HL-60/S4 treated with phorbol 12-myristate 13-acetate at 8.2 ng/mL for 4 days and 3 days (cell line): ENCODE measurements at regions not wholly inside any gene's neighbourhood (a gene's known extent, or its start where the extent isn't known, plus 50 kb on each side); places are given as distances from the start of the nearest gene placed in this dataset.

Source experiments
- in situ Hi-C: fragments of 300-500 bp; cut with MboI; formaldehyde crosslinking; loops from 2 replicates; pipeline ENCODE4 v1.15.0; 2022; ENCODE audit warnings: low sequenced_read_pairs

- in situ Hi-C loops, result loop anchor here (25.0 kb wide), 1 partner anchor 1608 kb away; no protein-coding TSS in a partner anchor
These were observed 77.6 kb downstream of the HHIPL2 start for GRCh38 chr1:222470252-222470805.

DNA sequence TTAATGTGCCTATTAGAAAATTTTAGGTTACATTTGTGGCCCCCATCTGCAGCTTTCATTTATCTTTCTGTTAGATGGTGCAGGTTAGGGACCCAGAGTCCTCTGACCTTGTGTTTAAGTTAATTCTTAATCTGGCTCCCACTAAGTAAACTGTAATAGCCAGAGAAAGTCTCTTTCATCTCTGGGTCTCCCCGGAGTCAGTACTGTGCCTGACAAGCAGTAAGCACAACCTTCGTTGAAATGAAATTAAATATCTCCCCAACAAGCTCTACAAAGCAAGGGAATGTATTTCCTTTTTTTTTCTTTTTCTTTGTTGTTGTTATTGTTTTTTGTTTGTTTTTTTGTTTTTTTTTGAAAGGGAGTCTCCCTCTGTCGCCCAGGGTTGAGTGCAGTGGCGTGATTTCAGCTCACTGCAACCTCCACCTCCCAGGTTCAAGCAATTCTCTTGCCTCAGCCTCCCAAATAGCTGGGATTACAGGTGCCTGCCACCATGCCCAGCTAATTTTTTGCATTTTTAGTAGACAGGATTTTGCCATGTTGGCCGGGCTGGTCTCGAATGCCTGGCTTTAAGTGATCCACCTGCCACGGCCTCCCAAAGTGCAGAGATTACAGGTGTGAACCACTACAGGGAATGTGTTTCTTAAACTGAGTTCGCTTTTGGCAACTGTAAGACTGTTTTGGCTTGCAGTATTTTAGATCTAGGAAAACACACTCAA, 81.6 kb downstream of the HHIPL2 start:
- in situ Hi-C loops, result loop anchor here (10.0 to 25.0 kb wide), 2 partner anchors 168 to 1604 kb away; no protein-coding TSS in a partner anchor

DNA sequence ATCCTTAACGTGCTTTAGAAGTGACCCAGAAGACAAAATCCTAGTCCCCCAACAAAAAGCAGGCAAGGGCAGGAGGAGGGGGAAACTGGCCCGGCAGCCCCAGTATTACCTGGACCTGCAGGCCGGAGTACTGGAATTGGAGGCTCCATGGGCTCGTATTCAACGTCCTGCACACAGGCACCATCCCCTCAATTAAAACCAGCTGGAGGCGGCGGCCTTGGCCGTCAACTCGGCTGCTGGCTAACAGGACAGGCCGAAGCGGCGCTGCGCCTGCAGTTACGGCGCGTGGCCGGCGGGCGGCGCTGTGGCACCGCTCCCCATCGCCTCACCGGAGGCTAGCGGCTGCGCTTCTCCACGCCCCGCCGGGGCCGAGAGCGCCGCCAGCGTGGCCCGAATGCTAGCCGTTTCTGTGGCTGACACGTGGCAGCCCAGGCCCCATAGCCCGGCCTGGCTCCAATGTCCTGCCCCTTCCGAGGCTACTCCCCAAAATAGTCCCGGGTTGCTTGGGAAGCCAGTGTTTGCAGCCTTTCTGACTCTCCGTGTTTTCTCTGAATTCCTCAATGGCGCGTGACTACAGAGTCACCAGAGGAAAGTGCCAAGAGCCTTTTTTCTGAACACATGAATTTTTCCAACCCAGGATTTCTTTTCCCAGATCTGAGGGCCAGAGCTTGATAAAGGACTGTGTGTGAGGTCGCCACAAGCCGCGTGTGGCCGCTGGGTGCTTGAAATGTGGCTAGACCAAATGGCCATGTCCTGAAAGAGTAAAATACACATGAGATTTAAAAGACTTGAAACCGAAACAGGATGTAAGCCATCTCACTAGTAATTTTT, 82.5 kb downstream of the HHIPL2 start:
- in situ Hi-C loops, result loop anchor here (10.0 to 25.0 kb wide), 2 partner anchors 169 to 1603 kb away; no protein-coding TSS in a partner anchor

DNA sequence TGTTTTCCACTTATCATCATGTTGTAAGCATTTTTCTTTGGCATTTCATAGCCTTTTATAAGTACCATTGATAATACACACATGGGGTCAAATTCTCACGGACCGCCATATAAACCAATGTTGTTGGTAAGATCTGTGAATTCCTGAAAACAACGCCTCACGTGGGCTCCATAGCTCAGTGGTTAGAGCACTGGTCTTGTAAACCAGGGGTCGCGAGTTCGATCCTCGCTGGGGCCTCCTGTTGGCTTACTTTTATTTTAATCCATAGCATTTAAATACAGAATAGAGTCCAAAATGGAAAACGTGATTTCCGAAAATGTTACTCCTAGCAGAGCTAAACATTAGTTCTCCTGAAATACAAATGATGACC, 83.1 kb downstream of the HHIPL2 start:
- in situ Hi-C loops, result loop anchor here (10.0 to 25.0 kb wide), 2 partner anchors 170 to 1603 kb away; no protein-coding TSS in a partner anchor

DNA sequence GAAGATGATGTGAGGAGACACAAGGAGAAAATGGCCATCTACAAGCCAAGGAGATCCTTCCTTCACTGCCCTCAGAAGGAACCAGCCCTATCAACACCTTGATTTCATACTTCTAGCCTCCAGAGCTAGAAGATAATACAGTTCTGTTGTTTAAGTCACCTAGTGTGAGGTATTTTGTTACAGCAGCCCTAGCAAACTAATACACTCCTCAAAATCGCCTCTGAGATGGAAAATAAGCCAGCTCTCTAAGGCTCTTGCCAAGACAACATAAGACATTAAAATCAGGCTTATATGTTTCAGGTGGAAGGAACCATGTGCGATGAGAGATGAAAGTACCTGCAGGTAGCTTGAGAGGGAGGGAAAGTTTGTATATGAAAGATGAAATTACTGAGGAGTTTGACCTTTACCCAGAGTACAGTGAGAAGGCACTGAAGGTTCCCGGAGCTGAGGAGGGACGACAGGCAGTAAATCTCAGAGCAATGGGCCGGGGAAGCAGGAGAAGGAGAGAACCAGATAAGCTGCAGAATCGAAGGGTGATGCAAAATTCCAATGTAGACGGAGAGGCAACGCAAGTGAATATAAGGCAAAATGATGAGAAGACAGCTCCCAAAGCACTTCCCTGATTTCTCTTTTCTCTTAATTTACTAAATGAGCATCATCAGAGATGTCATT, 84.7 kb downstream of the HHIPL2 start:
- in situ Hi-C loops, result loop anchor here (10.0 to 25.0 kb wide), 2 partner anchors 172 to 1601 kb away; no protein-coding TSS in a partner anchor

- in situ Hi-C loops, result loop anchor here (10.0 to 25.0 kb wide), 2 partner anchors 172 to 1600 kb away; no protein-coding TSS in a partner anchor
These were observed 85.3 kb downstream of the HHIPL2 start for GRCh38 chr1:222462601-222463000.

GRCh38 chr1:222461941-222462340, 86.0 kb downstream of the HHIPL2 start:
- in situ Hi-C loops, result loop anchor here (10.0 to 25.0 kb wide), 2 partner anchors 173 to 1600 kb away; no protein-coding TSS in a partner anchor

DNA sequence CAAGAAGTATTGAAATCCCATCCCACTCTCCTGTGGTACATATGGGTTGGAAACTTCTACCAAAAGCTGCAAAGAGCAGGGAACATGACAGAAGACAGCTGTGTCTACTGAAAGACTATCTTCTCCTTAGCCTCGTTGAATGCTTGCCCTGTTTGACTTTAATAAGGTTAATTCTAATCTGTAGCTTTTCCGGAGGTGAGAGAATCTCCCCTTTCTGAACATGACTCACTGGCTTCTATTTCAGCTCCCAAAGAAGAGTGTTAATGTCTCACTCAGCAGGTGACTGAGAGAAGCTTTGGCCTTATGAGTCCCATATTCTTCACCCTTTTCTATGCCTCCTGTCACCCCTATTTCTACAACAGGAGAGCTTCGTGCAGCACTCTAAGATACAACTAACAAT, 88.3 kb downstream of the HHIPL2 start:
- in situ Hi-C loops, result loop anchor here (10.0 to 25.0 kb wide), 2 partner anchors 175 to 1597 kb away; no protein-coding TSS in a partner anchor

- in situ Hi-C loops, result loop anchor here (25.0 kb wide), 1 partner anchor 1595 kb away; no protein-coding TSS in a partner anchor
These were observed 90.4 kb downstream of the HHIPL2 start for GRCh38 chr1:222457513-222457912.

- in situ Hi-C loops, result loop anchor here (25.0 kb wide), 1 partner anchor 1595 kb away; no protein-coding TSS in a partner anchor
These were observed 90.8 kb downstream of the HHIPL2 start for GRCh38 chr1:222457084-222457483.

DNA sequence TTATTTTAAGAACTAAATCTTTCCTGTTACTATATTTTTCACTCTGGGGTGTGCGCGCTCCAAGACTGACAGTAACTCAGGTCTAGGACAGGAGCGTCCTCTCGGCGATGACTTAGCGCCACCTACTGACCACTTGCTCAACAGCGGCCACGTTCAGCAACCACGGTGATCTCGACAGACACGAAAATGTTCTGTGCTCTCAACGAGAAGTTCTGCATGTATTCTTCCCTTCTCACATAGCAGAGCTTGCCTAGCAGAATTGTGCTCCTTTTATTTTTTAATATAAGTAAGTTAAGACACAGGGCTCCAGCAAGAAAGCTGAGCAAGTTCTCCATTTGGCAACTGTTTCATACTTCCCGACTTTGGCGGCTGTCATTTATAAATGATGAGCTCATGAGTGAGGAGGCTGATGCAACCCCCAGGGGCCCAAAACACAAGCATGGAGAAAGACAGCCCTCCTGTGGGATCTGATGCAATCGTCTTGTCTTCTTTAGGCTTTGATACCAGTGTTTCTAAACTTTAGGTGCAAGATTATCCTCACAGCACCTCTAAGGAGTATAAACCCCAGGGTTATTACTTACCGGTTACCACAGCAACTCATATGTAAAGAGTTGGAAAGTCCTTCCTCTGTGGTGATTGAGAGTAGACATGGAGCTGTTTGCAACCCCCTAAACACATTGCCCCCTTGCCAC, 92.6 kb downstream of the HHIPL2 start:
- in situ Hi-C loops, result loop anchor here (25.0 kb wide), 1 partner anchor 1593 kb away; no protein-coding TSS in a partner anchor

DNA sequence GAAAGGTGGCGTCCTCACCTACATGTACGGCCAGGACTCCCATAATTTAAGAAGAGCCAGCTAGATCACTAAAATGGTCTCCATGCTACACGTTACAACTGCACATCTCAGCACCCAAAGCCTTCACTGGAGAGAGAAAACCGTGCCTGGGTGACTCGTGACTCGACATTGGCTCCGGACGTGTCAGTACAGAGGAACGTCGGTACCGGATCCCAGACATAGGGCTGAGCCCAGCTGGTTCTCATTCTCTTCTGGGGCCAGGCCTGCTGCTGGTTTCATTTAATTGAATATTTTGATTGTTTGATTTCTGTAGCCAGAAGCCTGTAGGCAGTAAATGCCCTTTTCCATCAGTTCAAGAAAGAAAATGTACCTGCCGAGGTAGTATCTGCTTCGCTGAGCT, 93.1 kb downstream of the HHIPL2 start:
- in situ Hi-C loops, result loop anchor here (25.0 kb wide), 1 partner anchor 1592 kb away; no protein-coding TSS in a partner anchor

- in situ Hi-C loops, result loop anchor here (25.0 kb wide), 1 partner anchor 1592 kb away; no protein-coding TSS in a partner anchor
These were observed 93.7 kb downstream of the HHIPL2 start for GRCh38 chr1:222454186-222454585.

DNA sequence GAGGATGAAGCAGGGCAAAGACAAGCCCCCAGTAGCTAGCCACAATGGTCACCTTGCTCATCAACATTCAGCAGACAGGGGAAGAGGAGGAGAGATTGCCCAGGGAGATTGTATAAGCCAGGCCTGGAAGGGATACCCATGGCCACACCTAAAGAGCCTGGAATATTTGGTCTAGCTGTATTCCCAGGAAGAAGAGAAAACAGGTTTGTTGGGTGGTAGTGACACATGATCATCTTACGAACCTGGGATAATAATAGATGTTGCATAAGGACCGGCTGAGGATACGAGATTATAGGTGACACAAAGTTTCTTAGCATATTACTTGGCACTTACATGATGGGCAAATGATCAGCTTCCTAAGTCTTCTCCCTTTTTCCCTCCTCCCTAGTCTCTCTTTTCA, 95.9 kb downstream of the HHIPL2 start:
- in situ Hi-C loops, result loop anchor here (25.0 kb wide), 1 partner anchor 1590 kb away; no protein-coding TSS in a partner anchor

DNA sequence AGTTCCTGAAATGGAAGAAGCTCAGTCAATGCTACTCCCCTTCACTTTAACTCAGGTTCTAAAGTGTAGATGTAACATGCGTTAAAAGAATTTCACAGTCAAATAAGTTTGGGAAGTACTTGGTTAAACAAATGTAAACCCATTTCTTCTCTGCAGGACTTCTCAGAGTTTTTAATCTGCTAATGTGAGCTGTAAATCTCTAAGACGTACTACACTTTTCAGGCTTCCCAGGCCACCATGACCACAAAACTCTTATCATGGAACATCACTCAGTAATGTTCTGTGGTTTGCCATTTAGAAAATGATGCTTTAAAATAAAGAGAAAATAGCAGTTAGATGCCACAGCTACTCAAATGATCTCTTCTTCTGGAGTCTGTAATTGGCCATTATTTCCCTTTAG, 104.3 kb downstream of the HHIPL2 start:
- in situ Hi-C loops, result no loop called here

DNA sequence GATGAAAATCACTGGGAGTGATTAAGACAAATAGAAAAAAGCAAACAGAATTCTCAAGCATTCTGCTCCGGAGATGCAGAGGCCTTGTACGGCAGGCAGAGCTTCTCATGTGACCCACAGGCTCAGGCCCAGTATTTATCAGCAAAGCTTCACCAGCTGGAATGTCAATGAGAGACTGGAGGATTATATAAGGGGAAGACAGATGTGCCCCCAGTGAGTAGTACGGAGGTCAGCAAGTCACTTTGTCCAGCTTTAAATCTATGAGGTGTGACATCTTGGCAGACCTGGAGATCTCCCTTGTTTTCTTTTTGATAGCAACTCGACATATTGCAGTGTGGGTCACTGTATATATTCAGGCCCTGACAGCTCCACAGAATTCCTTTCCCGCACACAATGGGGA, 106.8 kb downstream of the HHIPL2 start:
- in situ Hi-C loops, result no loop called here

- in situ Hi-C loops, result no loop called here
These were observed 123.1 kb downstream of the HHIPL2 start for GRCh38 chr1:222424826-222425225.

- in situ Hi-C loops, result no loop called here
These were observed 126.5 kb downstream of the HHIPL2 start for GRCh38 chr1:222421380-222421779.

GRCh38 chr1:222420633-222421032, 127.3 kb downstream of the HHIPL2 start:
- in situ Hi-C loops, result no loop called here

DNA sequence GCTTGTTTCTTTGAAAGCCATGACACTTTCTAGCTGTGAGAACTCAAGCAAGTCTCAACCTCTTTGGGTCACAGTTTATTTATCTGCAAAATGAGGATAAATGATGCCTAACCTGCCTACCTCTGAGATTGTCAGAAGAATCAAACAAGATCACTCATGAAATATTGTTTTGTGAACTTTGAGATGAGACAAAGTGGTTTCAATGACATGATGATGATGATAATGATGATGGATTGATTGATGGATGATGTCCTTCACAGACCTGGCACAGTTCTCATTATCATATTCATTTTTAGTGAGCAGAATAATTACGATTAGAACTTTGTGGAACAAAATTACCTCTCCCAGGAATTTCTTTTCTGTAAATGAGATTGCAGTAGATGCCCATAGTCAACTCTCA, 129.2 kb downstream of the HHIPL2 start:
- in situ Hi-C loops, result no loop called here
